AG09309 (cell line): ENCODE measurements at regions not wholly inside any gene's neighbourhood (a gene's known extent, or its start where the extent isn't known, plus 50 kb on each side); places are given as distances from the start of the nearest gene placed in this dataset.

Source experiments
- DNase-seq: peaks from one replicate; pipeline ENCODE4 v3.0.0-alpha.2; 2010; ENCODE audit warnings: low read depth
- H3K4me3 ChIP-seq: 2 replicates; pipeline ENCODE4 v1.5.1; 2011; ENCODE audit warnings: mild to moderate bottlenecking, low read depth, low read length, moderate library complexity; ENCODE audit not compliant: control insufficient read depth
- CTCF ChIP-seq: IDR thresholded peaks from 2 replicates; pipeline ENCODE4 v1.5.1; 2011; ENCODE audit warnings: mild to moderate bottlenecking, low read depth, low read length, inconsistent platforms; ENCODE audit not compliant: insufficient read depth, control insufficient read depth; ENCODE audit errors: missing control alignments

DNA sequence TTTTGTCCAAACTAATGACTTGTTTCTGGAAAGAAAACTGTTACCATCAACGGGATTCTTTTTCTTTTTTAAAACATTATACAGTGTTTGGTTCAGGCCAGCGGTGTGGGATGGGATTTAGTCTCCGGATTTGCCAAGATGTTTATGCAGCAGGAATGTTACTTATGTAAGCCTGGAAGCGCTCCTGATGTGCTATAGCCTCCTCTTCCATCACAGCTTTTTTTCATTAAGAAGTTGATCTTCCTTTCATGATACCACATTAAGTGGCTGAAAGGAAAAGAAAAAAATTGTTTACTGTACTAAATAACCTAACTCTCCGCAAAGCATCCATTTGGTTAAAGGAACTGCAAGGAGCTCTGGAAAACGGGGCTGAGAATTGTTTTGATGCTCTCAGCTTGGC lies 120.5 kb upstream of the ALDH1A3 start:
- TF ChIP-seq CTCF = no peak
- DNase-seq = peak; percentile 75
- H3K4me3 ChIP-seq = no peak overlapping the region

GRCh38 chr15:100759698-100760356 lies 119.8 kb upstream of the ALDH1A3 start:
- H3K4me3 ChIP-seq = no peak overlapping the region
- DNase-seq = no peak
- TF ChIP-seq CTCF = no peak

GRCh38 chr15:100760357-100760903 lies 119.2 kb upstream of the ALDH1A3 start:
- DNase-seq = no peak
- no peak for TF ChIP-seq CTCF
- no peak overlapping the region for H3K4me3 ChIP-seq

GRCh38 chr15:100761290-100761935 lies 118.2 kb upstream of the ALDH1A3 start:
- DNase-seq = no peak
- H3K4me3 ChIP-seq = no peak overlapping the region
- TF ChIP-seq CTCF = no peak

GRCh38 chr15:100762289-100762688 lies 117.3 kb upstream of the ALDH1A3 start:
- TF ChIP-seq CTCF = no peak
- no peak overlapping the region for H3K4me3 ChIP-seq

DNA sequence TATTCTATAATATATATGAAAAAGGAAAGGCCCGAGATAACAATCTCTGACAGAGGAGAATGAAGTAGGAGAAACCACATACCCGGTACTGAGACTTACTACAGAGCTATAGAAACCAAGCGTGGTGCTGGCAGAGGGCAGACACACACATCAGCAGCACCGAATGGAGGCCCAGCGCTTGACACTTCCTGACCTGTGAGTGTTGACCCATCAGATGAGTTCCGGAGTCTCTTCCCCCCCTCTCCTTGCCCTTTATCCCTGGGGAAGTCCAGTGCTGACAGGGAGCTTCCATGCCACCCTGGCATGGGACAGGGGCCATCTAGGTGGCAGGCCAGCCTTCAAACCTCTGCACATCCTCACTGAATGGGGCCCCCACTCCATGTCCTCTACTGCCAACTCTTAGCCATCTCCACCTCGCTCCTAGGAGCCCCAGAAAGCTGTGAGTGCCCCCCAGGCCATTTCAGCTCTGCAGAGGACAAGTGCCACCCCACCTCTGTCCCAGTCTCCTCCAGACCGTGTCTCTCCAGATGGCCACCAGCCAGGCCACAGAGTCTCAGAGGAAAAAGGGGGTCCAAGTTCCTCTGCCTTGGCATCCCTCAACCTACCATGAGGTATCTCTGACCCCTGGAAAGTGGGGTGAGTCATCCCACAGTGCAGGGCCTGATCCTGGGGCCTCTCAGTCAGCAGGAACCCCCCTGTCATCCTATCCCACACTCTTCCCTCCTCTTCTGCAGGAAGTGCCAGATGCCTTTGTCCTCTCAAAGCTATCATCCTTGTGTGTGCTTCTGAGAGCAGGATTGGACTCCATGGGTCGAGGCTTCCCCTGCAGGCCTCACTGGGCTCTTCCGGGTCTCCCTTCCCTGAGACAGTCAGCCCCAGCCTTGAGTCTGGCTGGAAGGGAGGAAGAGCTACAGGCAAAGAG lies 116.5 kb upstream of the ALDH1A3 start:
- no peak for TF ChIP-seq CTCF
- no peak overlapping the region for H3K4me3 ChIP-seq
- DNase-seq = no peak

More at GRCh38 chr15:100762289-100762688, 117.3 kb upstream of the ALDH1A3 start:
- DNase-seq = no peak
